SIG-M5 treated with dmso at 0.1 percent for 504 hours (cell line): ENCODE measurements at regions not wholly inside any gene's neighbourhood (a gene's known extent, or its start where the extent isn't known, plus 50 kb on each side); places are given as distances from the start of the nearest gene placed in this dataset.

Source experiments
- DNase-seq: peaks from one replicate; lab custom pipeline; 2025; ENCODE audit not compliant: unreplicated experiment; lab: John Stamatoyannopoulos, UW

DNA sequence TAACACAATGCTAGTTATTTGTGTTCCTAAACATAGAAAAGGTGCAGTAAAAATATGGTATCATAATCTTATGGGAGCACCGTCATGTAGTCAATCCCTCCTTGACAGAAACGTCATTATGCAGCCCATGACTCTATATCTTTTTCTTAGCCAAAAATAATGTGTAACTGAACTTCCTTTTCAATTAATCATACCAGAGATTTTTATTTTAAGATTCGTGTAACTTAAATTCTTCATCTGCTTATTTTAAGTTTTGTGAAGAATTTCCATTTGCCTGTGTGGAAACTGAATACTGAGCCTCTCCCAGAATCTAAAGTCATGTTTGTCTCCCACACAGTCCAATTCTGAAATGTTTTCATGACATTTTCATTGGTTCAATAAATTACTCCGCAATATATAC lies 699.1 kb downstream of the KCNA4 start:
- DNase-seq = no peak

GRCh38 chr11:29315275-29315674 lies 701.6 kb downstream of the KCNA4 start:
- DNase-seq = no peak

GRCh38 chr11:29314211-29314610 lies 702.6 kb downstream of the KCNA4 start:
- no peak for DNase-seq

DNA sequence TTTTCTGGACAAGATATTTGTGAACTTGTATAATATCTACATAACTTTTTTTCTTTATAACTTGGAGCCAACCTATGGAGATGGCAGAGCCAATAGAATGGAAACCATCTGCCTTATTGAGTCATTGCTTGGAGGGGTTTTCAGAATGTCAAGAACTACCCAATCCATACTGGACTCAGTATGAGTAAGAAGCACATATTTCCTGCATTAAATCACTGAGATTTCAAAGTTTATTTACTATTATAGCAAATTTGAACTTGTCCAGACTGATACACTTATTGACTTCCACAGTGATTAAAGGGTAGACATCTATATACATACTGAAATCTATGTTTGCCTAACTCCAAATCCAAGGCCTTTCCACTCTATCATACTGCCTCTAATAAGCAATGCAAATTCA lies 704.0 kb downstream of the KCNA4 start:
- no peak for DNase-seq

GRCh38 chr11:29310725-29311342 lies 706.0 kb downstream of the KCNA4 start:
- DNase-seq = no peak

DNA sequence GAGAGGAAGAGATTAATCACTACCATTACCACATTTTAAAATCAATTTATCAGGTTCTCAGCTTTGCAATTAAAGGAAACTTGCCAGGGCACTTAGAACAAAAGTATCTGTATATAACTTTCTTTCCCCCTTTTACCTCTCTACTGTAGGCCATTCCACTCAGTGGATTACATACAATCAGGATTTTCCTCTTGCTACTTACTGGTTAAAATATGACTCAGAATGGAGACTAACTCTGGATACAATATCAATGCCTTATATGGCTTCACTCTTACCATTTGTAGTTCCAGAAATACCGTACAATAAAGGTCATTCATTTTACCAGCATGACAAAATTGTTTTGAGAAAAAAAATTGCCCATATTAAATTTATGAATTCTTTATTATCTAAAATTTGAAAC lies 706.8 kb downstream of the KCNA4 start:
- no peak for DNase-seq

DNA sequence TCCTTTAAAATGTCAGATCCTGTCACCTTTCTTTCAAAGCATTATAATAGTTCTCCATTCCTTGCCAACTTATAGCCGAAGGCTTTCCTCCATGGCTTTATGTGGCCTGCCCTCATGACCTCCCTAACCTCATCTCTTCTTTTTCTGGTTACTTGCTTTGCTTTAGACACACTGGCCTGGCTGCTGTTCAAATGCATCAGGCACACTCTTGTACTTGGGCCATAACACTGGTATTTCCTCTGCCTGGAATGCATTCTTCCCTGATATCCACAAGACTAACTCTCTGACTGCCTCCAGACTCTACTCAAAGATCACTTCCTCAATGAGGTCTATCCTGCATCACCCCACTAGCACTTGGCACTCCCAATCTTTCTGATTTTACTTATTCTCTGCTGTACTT lies 710.3 kb downstream of the KCNA4 start:
- DNase-seq = no peak

- no peak for DNase-seq
Measured at GRCh38 chr11:29305456-29306232, 711.2 kb downstream of the KCNA4 start.

DNA sequence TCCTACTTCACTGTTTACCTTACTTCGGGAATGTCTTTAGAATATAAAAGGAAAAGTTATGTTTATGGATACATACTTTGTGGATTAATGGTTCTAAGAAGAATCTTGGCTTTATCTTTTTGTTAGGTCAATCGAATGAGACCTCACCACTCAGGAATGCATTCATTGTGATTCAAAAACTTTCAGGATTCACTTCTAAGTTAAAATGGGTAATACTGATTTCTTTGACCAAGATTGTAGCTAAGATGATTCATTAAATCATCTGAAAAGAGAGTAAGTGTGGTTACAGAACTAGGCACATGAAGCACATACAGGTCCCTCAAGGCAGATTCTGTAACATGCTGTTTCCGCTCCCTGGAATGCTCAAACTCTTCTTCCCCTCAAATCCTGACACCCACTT lies 716.4 kb downstream of the KCNA4 start:
- no peak for DNase-seq

- DNase-seq = no peak
Measured at GRCh38 chr11:29296680-29297079, 720.1 kb downstream of the KCNA4 start.

GRCh38 chr11:29293825-29294224 lies 723.0 kb downstream of the KCNA4 start:
- no peak for DNase-seq

- DNase-seq = no peak
Measured at GRCh38 chr11:29282088-29282487, 734.7 kb downstream of the KCNA4 start.

- DNase-seq = no peak
Measured at GRCh38 chr11:29281271-29281777, 735.5 kb downstream of the KCNA4 start.

DNA sequence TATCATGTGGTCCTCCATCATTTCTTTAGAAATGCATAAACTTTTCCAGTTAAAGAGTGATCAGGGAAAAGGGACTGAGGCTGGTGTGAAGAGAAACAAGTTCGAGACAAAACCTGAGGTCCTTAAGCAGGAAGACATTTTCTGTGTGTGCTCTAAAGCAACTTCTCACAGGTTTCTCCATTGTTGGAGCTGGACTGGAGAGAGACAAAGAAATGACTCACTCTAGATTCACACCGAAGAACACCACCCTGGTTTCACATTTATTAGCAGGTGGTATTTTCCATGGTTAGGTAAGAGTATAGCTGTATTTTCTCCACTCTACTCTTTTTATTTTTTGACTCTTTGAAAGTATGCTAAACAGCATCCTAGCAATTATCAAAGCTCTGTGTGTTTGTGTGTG lies 736.4 kb downstream of the KCNA4 start:
- no peak for DNase-seq

GRCh38 chr11:29279716-29280115 lies 737.1 kb downstream of the KCNA4 start:
- DNase-seq = no peak

GRCh38 chr11:29272019-29272654 lies 744.7 kb downstream of the KCNA4 start:
- no peak for DNase-seq

GRCh38 chr11:29271616-29272015 lies 745.2 kb downstream of the KCNA4 start:
- no peak for DNase-seq

GRCh38 chr11:29268733-29269132 lies 748.1 kb downstream of the KCNA4 start:
- DNase-seq = no peak

DNA sequence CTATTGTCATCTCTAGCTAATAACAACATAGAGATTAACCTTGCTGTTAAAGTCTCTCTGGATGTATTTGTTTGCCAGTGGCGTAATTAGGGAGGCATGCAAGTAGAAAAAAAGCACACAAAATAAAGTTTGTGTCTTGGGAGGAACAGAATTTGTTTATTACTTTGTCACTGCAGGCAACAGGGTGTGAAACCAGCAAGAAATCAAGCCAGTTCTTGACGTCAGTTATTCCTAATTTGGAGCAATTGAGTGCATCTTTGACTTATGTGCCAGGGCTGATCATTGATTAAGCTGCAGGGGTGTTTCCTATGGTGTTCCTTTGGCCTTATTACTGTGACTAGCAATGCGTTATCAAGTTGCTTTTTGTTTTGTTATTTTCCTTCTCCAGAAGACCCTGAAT lies 751.0 kb downstream of the KCNA4 start:
- DNase-seq = no peak

GRCh38 chr11:29265381-29265780 lies 751.4 kb downstream of the KCNA4 start:
- DNase-seq = no peak

- DNase-seq = no peak
Measured at GRCh38 chr11:29263971-29264682, 752.7 kb downstream of the KCNA4 start.

DNA sequence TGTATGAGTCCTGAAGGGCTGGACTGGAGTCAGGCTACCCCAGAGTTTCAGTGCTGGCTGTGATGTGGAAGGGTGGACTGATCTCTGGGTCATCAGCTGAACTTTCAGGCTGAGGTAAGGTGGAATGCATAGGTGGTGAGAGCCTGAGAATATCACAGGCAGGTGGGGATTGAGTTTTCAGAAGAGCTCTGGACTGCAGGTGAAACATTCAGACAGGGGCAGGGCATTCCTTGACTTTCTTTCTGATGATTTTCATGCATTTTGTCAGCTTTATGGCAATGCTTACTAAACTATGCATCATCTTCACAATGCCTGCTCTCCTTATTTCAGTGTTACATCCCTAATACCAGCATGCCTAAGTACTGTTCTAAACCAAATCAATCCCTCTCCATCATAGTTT lies 755.0 kb downstream of the KCNA4 start:
- DNase-seq = no peak
